ENCODE measurements at regions not wholly inside any gene's neighbourhood (a gene's known extent, or its start where the extent isn't known, plus 50 kb on each side); places are given as distances from the start of the nearest gene placed in this dataset.
A peak's percentile ranks its signal among the peaks of the same experiment; 100 is the strongest.
"Not testable (repeated sequence)": the region's sequence is repeated elsewhere in the genome, so short reads cannot be mapped to it uniquely, and the experiment has no call there.

DNA sequence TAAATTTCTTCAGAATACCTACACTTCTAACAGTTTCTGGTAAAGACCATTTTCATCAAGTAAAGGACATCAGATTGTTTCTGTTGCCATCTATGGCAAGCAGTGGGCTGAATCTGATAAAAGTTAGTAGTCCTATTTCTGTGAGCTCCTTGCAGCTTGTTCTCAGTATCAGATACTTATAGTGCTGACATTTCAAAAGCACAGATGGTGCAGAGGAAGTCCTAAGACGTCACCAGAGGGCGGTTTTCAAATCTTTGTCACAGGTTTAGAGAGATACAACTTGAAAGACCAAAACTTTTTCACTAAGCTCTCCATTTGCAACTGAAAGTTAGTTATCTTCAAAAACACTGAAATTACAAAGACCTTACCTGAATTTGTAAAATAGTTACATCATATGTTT, 719.8 kb downstream of the SLITRK1 start:
- no peaks in the 10 kb centered on the region for H3K27me3 ChIP-seq (ENCODE audit: control insufficient read depth, insufficient read depth, low read length)
- no peaks in the 10 kb centered on the region for H3K36me3 ChIP-seq (ENCODE audit: control insufficient read depth, insufficient read depth, low read length)
- H3K4me3 ChIP-seq (ENCODE audit: low read depth, low read length), result no peak overlapping the region
- H3K9ac ChIP-seq (ENCODE audit: low read depth, low read length), result no peak overlapping the region
- no peaks in the 10 kb centered on the region for H3K9me3 ChIP-seq (ENCODE audit: control insufficient read depth, insufficient read depth, low read length)
- no peaks in the 10 kb centered on the region for H3K4me1 ChIP-seq (ENCODE audit: control insufficient read depth, insufficient read depth, low read length)

GRCh38 chr13:83153848-83154247, 728.4 kb downstream of the SLITRK1 start:
- Histone ChIP-seq H3K9me3 (ENCODE audit: control insufficient read depth, insufficient read depth, low read length) (no peaks in the 10 kb centered on the region), H3K4me3 (ENCODE audit: low read depth, low read length) (no peak overlapping the region), H3K27me3 (ENCODE audit: control insufficient read depth, insufficient read depth, low read length) (no peaks in the 10 kb centered on the region), H3K4me1 (ENCODE audit: control insufficient read depth, insufficient read depth, low read length) (no peaks in the 10 kb centered on the region), H3K36me3 (ENCODE audit: control insufficient read depth, insufficient read depth, low read length) (no peaks in the 10 kb centered on the region), H3K9ac (ENCODE audit: low read depth, low read length) (no peak overlapping the region)

GRCh38 chr13:83151308-83151660, 731.0 kb downstream of the SLITRK1 start:
- H3K9ac ChIP-seq (ENCODE audit: low read depth, low read length), result no peak overlapping the region
- H3K27me3 ChIP-seq (ENCODE audit: control insufficient read depth, insufficient read depth, low read length), result no peaks in the 10 kb centered on the region
- H3K4me1 ChIP-seq (ENCODE audit: control insufficient read depth, insufficient read depth, low read length), result no peaks in the 10 kb centered on the region
- no peak overlapping the region for H3K4me3 ChIP-seq (ENCODE audit: low read depth, low read length)
- H3K9me3 ChIP-seq (ENCODE audit: control insufficient read depth, insufficient read depth, low read length), result no peaks in the 10 kb centered on the region
- H3K36me3 ChIP-seq (ENCODE audit: control insufficient read depth, insufficient read depth, low read length), result no peaks in the 10 kb centered on the region

DNA sequence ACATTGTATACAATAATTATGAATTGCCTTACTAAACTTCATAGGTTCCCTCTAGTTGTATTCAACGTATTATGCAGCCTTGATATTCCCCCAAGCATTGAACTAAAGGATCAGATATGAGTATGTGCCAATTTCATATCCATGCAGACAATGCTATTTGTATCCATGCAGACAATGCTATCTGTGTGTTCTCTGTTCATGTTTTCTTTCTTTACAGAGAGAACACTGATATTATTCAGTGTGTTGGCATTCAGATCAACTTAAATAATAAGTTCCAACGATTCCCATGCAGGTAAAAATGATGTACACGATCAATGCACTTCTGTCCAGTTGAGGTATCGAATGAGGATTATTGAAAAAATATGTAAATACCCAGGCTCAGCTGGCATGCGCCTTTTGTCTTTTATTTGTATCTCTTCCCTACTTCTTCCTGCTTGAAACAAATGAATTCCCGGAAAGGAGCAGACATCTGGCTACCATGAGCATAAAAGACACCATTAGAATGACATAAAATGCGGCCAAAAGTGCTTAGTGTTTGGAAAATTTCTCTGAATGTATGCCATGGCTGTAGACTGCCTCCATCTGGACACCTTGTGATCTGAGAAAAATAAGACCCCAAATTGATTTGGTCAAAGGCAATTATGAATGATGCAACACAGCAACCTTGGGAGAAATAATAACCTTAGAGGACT, 731.5 kb downstream of the SLITRK1 start:
- Histone ChIP-seq H3K9ac (ENCODE audit: low read depth, low read length) (no peak overlapping the region), H3K36me3 (ENCODE audit: control insufficient read depth, insufficient read depth, low read length) (no peaks in the 10 kb centered on the region), H3K9me3 (ENCODE audit: control insufficient read depth, insufficient read depth, low read length) (no peaks in the 10 kb centered on the region), H3K4me1 (ENCODE audit: control insufficient read depth, insufficient read depth, low read length) (no peaks in the 10 kb centered on the region), H3K27me3 (ENCODE audit: control insufficient read depth, insufficient read depth, low read length) (no peaks in the 10 kb centered on the region), H3K4me3 (ENCODE audit: low read depth, low read length) (no peak overlapping the region)

DNA sequence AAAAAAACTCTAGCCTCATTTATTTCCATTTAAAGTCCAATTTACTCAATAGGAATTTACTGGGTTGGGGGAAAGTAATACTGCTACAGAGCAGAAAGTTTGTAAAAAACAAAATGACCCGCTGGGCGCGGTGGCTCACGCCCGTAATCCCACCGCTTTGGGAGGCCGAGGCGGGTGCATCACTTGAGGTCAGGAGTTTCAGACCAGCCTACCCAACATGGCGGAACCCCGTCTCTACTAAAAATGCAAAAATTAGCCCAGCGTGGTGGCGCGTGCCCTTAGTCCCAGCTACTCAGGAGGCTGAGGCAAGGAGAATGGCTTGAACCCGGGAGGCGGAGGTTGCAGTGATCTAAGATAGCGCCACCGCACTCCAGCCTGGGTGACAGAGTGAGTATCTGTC, 745.6 kb downstream of the SLITRK1 start:
- Histone ChIP-seq H3K27me3 (ENCODE audit: control insufficient read depth, insufficient read depth, low read length) (no peaks in the 10 kb centered on the region), H3K4me1 (ENCODE audit: control insufficient read depth, insufficient read depth, low read length) (no peaks in the 10 kb centered on the region), H3K36me3 (ENCODE audit: control insufficient read depth, insufficient read depth, low read length) (no peaks in the 10 kb centered on the region)

GRCh38 chr13:83125791-83126190, 756.5 kb downstream of the SLITRK1 start:
- no peaks in the 10 kb centered on the region for H3K4me1 ChIP-seq (ENCODE audit: control insufficient read depth, insufficient read depth, low read length)
- H3K36me3 ChIP-seq (ENCODE audit: control insufficient read depth, insufficient read depth, low read length), result no peaks in the 10 kb centered on the region
- H3K4me3 ChIP-seq (ENCODE audit: low read depth, low read length), result no peak overlapping the region
- no peaks in the 10 kb centered on the region for H3K27me3 ChIP-seq (ENCODE audit: control insufficient read depth, insufficient read depth, low read length)
- no peaks in the 10 kb centered on the region for H3K9me3 ChIP-seq (ENCODE audit: control insufficient read depth, insufficient read depth, low read length)
- H3K9ac ChIP-seq (ENCODE audit: low read depth, low read length), result no peak overlapping the region

More for the DNA sequence above, 745.6 kb downstream of the SLITRK1 start:
- no peak overlapping the region for H3K4me3 ChIP-seq (ENCODE audit: low read depth, low read length)
- H3K9ac ChIP-seq (ENCODE audit: low read depth, low read length), result no peak overlapping the region
- no peaks in the 10 kb centered on the region for H3K9me3 ChIP-seq (ENCODE audit: control insufficient read depth, insufficient read depth, low read length)

DNA sequence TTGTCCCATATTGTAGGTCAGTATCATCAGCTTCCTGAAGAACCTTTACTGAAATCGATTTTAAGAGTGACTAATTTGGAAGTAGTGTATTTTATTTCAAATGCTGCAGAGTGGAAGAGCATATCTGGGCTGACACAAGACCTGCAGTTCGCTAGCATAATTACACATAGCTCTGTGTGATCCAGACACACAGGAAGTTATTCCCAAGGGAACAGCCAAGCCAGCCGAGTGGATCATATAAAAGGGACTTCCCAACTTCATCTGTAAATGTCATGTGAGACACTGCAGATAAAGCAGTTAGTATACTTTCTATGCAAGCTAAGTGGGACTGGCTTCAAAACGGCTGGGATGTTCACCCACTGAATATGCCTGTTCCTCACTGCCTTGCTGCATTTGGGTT, 760.4 kb downstream of the SLITRK1 start:
- no peaks in the 10 kb centered on the region for H3K9me3 ChIP-seq (ENCODE audit: control insufficient read depth, insufficient read depth, low read length)
- H3K36me3 ChIP-seq (ENCODE audit: control insufficient read depth, insufficient read depth, low read length), result no peaks in the 10 kb centered on the region
- no peaks in the 10 kb centered on the region for H3K4me1 ChIP-seq (ENCODE audit: control insufficient read depth, insufficient read depth, low read length)
- no peak overlapping the region for H3K9ac ChIP-seq (ENCODE audit: low read depth, low read length)
- no peak overlapping the region for H3K4me3 ChIP-seq (ENCODE audit: low read depth, low read length)
- no peaks in the 10 kb centered on the region for H3K27me3 ChIP-seq (ENCODE audit: control insufficient read depth, insufficient read depth, low read length)

GRCh38 chr13:83117046-83117445, 765.2 kb downstream of the SLITRK1 start:
- H3K4me1 ChIP-seq (ENCODE audit: control insufficient read depth, insufficient read depth, low read length), result no peaks in the 10 kb centered on the region
- H3K9ac ChIP-seq (ENCODE audit: low read depth, low read length), result no peak overlapping the region
- no peaks in the 10 kb centered on the region for H3K9me3 ChIP-seq (ENCODE audit: control insufficient read depth, insufficient read depth, low read length)
- no peaks in the 10 kb centered on the region for H3K36me3 ChIP-seq (ENCODE audit: control insufficient read depth, insufficient read depth, low read length)
- H3K27me3 ChIP-seq (ENCODE audit: control insufficient read depth, insufficient read depth, low read length), result no peaks in the 10 kb centered on the region
- H3K4me3 ChIP-seq (ENCODE audit: low read depth, low read length), result no peak overlapping the region

DNA sequence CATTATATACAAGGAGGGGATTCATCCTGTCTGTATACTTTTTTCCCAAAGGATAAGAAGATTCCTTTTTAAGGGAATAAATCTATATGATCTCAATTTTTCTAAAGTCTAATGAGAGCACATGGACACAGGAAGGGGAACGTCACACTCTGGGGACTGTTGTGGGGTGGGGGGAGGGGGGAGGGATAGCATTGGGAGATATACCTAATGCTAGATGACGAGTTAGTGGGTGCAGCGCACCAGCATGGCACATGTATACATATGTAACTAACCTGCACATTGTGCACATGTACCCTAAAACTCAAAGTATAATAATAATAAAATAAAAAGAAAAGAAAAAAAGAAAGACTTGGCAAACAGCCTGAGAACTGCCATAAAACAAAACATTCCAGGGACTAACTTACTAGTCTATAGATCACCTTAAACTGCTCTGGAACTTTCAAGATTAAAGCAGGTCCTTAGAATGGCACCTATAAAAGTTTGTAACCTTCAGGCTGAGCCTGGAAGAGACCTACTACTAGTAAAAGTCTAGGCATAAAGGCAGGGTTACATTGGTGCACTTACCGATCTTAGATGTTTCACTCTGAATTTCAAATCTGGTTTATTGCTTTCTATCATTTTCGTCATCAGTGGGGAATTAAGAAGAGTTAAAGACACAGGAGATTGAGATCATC, 780.6 kb downstream of the SLITRK1 start:
- not testable (repeated sequence) for H3K36me3 ChIP-seq (ENCODE audit: control insufficient read depth, insufficient read depth, low read length); H3K9ac ChIP-seq (ENCODE audit: low read depth, low read length); H3K27me3 ChIP-seq (ENCODE audit: control insufficient read depth, insufficient read depth, low read length); H3K9me3 ChIP-seq (ENCODE audit: control insufficient read depth, insufficient read depth, low read length); H3K4me1 ChIP-seq (ENCODE audit: control insufficient read depth, insufficient read depth, low read length)
- H3K4me3 ChIP-seq (ENCODE audit: low read depth, low read length), result peak overlapping the region; percentile 38

DNA sequence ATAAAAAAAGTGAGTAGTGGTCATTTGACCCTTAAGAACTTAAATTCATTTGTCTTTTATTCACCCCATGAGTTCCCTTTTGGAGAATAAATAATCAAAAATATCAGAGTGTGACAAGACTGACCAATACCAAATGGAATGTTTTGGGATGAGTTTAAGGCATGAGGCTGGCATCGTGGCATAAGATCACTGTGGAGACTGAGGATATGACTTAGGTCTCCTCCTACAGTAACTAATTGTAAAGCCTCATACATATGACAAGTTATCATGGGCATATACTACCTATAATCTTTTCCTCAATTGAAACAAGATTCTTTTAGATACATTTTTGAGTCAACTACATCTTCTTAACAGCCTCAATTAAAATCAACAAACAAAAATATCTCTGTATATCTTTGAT, 782.0 kb downstream of the SLITRK1 start:
- H3K36me3 ChIP-seq (ENCODE audit: control insufficient read depth, insufficient read depth, low read length), result no peaks in the 10 kb centered on the region
- no peak overlapping the region for H3K4me3 ChIP-seq (ENCODE audit: low read depth, low read length)
- H3K4me1 ChIP-seq (ENCODE audit: control insufficient read depth, insufficient read depth, low read length), result no peaks in the 10 kb centered on the region
- H3K27me3 ChIP-seq (ENCODE audit: control insufficient read depth, insufficient read depth, low read length), result no peaks in the 10 kb centered on the region
- H3K9me3 ChIP-seq (ENCODE audit: control insufficient read depth, insufficient read depth, low read length), result no peaks in the 10 kb centered on the region
- H3K9ac ChIP-seq (ENCODE audit: low read depth, low read length), result no peak overlapping the region

- Histone ChIP-seq H3K9ac (ENCODE audit: low read depth, low read length) (no peak overlapping the region), H3K4me1 (ENCODE audit: control insufficient read depth, insufficient read depth, low read length) (no peaks in the 10 kb centered on the region), H3K27me3 (ENCODE audit: control insufficient read depth, insufficient read depth, low read length) (no peaks in the 10 kb centered on the region), H3K4me3 (ENCODE audit: low read depth, low read length) (no peak overlapping the region), H3K36me3 (ENCODE audit: control insufficient read depth, insufficient read depth, low read length) (no peaks in the 10 kb centered on the region), H3K9me3 (ENCODE audit: control insufficient read depth, insufficient read depth, low read length) (no peaks in the 10 kb centered on the region)
Observed at GRCh38 chr13:83088858-83089257, 793.4 kb downstream of the SLITRK1 start.

GRCh38 chr13:83086948-83087347, 795.3 kb downstream of the SLITRK1 start:
- H3K27me3 ChIP-seq (ENCODE audit: control insufficient read depth, insufficient read depth, low read length), result no peaks in the 10 kb centered on the region

More at GRCh38 chr13:83086948-83087347, 795.3 kb downstream of the SLITRK1 start:
- H3K9me3 ChIP-seq (ENCODE audit: control insufficient read depth, insufficient read depth, low read length), result no peaks in the 10 kb centered on the region
- H3K9ac ChIP-seq (ENCODE audit: low read depth, low read length), result no peak overlapping the region
- no peaks in the 10 kb centered on the region for H3K4me1 ChIP-seq (ENCODE audit: control insufficient read depth, insufficient read depth, low read length)
- H3K36me3 ChIP-seq (ENCODE audit: control insufficient read depth, insufficient read depth, low read length), result no peaks in the 10 kb centered on the region
- H3K4me3 ChIP-seq (ENCODE audit: low read depth, low read length), result no peak overlapping the region
